Panc1 (cell line): ENCODE measurements at regions not wholly inside any gene's neighbourhood (a gene's known extent, or its start where the extent isn't known, plus 50 kb on each side); places are given as distances from the start of the nearest gene placed in this dataset.
A peak's percentile ranks its signal among the peaks of the same experiment; 100 is the strongest.

Experiments used
- ATAC-seq: fragments of 200-7000 bp; cut with Tn5 transposase; 2 replicates; pipeline ENCODE4 v1.9.1; 2020; ENCODE audit warnings: mild to moderate bottlenecking, moderate library complexity
- BruUV-seq: library from RNA; stranded (reverse); fragments of 400-500 nt; replicated peaks from 2 replicates; lab custom pipeline; 2021; lab: Mats Ljungman, UMichigan
- CTCF ChIA-PET: fragments of 300-600 bp; sonication (Branson Sonifier 250); formaldehyde crosslinking; loops from one replicate; lab custom pipeline; 2022; ENCODE audit warnings: antibody characterized with exemption; lab: Charles Lee
- POLR2A ChIA-PET: fragments of 300-600 bp; sonication (Branson Sonifier 250); formaldehyde crosslinking; loops from one replicate; lab custom pipeline; 2022; ENCODE audit warnings: antibody characterized with exemption; lab: Charles Lee
- DNase-seq: peaks from one replicate; pipeline ENCODE4 v3.0.0-alpha.2; 2010; ENCODE audit warnings: low read depth, low spot score
- H3K27ac ChIP-seq: 2 replicates; pipeline ENCODE4 v1.5.1; 2011; ENCODE audit warnings: mild to moderate bottlenecking, low read length, inconsistent platforms
- H3K27me3 ChIP-seq: fragments of 200-500 bp; sonication (Bioruptor generic); 2 replicates; pipeline ENCODE4 v1.6.0; 2014; ENCODE audit warnings: low read length, inconsistent platforms; ENCODE audit not compliant: control insufficient read depth, insufficient read depth
- H3K36me3 ChIP-seq: fragments of 200-500 bp; sonication (Bioruptor generic); 2 replicates; pipeline ENCODE4 v1.5.1; 2014; ENCODE audit warnings: inconsistent platforms, mild to moderate bottlenecking, low read length, moderate library complexity; ENCODE audit not compliant: control insufficient read depth, insufficient read depth
- H3K4me1 ChIP-seq: 2 replicates; pipeline ENCODE4 v1.5.1; 2011; ENCODE audit warnings: inconsistent platforms, mild to moderate bottlenecking, low read length, moderate library complexity; ENCODE audit not compliant: control insufficient read depth, insufficient read depth
- H3K4me3 ChIP-seq, 2 experiments: 2 replicates each; pipeline ENCODE4 v1.5.1; 2011 to 2012; ENCODE audit warnings: low read depth in 2 of 2, low read length in 2 of 2, mild to moderate bottlenecking in 2 of 2, inconsistent platforms in 1 of 2, moderate library complexity in 1 of 2
- H3K9me3 ChIP-seq: fragments of 200-500 bp; sonication (Bioruptor generic); 2 replicates; pipeline ENCODE4 v1.5.1; 2014; ENCODE audit warnings: low read depth, mild to moderate bottlenecking, inconsistent platforms, low read length, moderate library complexity; ENCODE audit not compliant: control insufficient read depth, insufficient read depth
- POLR2AphosphoS5 ChIP-seq: IDR thresholded peaks from 2 replicates; pipeline ENCODE4 v1.6.1; 2012; ENCODE audit warnings: mild to moderate bottlenecking, low read depth, low read length, moderate library complexity
- SIN3A ChIP-seq: IDR thresholded peaks from 2 replicates; pipeline ENCODE4 v1.6.1; 2012; ENCODE audit warnings: low read depth, mild to moderate bottlenecking, low read length, moderate library complexity, borderline replicate concordance; ENCODE audit not compliant: insufficient read depth
- TCF7L2 ChIP-seq: IDR thresholded peaks from 2 replicates; pipeline ENCODE4 v1.6.1; 2011; ENCODE audit warnings: mild to moderate bottlenecking, low read depth, low read length, inconsistent platforms
- in situ Hi-C: cut with HindIII; loops from 2 replicates; pipeline ENCODE4 v1.10.0; 2016; ENCODE audit warnings: low sequenced_read_pairs, low pct_unique_long_range_greater_than_20kb
- intact Hi-C: fragments of 100-400 bp; cut with micrococcal nuclease; formaldehyde crosslinking; loops from one replicate; pipeline ENCODE4 v1.10.0; 2022; ENCODE audit not compliant: unreplicated experiment
- TF ChIP-seq, protein P1 (sequence below), 2 experiments: IDR thresholded peaks; 2 replicates each; pipeline ENCODE4 v1.6.1; 2011 to 2012; ENCODE audit warnings: low read depth in 2 of 2, control low read depth in 1 of 2, low read length in 1 of 2, mild to moderate bottlenecking in 1 of 2, moderate library complexity in 1 of 2; ENCODE audit not compliant: insufficient read depth in 1 of 2
- TF ChIP-seq, protein P2 (sequence below): fragments of 450-650 bp; IDR thresholded peaks from 2 replicates; pipeline ENCODE4 v1.5.1; 2017; ENCODE audit warnings: mild to moderate bottlenecking

DNA sequence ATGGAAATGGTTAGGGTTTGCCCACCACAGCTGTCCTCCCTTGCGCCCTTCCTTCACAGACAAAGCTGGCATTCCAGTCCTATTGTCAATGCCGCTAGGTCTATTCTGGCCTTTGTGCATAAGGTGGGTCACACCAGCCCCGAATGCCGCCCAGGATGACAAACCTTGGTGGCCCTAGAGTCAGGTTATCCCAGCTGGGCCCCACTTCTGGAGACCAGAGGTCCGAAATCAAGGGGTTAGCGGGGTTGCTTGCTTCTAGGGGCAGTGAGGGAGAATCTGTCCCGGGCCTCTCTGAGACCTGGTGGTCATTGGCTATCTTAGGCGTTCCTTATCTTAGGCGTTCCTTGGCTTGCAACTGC is 472.1 kb downstream of the SOX9 start:
- H3K27ac ChIP-seq = peak overlapping the region; percentile 30
- no peaks in the 10 kb centered on the region for H3K27me3 ChIP-seq
- in situ Hi-C loops (no loop called here), intact Hi-C loops (loop anchor here (10.0 kb wide), 1 partner anchor 122 kb away; no protein-coding TSS in a partner anchor)
- ChIA-PET POLR2A (interaction anchor here (0.6 to 1.3 kb wide), 3 partner anchors 25 to 124 kb away, joined by 3 to 4 read pairs (median 4); no protein-coding TSS in a partner anchor), CTCF (interaction anchor here (0.7 kb wide), 1 partner anchor 129 kb away, joined by 5 read pairs; no protein-coding TSS in a partner anchor)
- no peaks in the 10 kb centered on the region for H3K9me3 ChIP-seq
- TF ChIP-seq, protein P1, sequence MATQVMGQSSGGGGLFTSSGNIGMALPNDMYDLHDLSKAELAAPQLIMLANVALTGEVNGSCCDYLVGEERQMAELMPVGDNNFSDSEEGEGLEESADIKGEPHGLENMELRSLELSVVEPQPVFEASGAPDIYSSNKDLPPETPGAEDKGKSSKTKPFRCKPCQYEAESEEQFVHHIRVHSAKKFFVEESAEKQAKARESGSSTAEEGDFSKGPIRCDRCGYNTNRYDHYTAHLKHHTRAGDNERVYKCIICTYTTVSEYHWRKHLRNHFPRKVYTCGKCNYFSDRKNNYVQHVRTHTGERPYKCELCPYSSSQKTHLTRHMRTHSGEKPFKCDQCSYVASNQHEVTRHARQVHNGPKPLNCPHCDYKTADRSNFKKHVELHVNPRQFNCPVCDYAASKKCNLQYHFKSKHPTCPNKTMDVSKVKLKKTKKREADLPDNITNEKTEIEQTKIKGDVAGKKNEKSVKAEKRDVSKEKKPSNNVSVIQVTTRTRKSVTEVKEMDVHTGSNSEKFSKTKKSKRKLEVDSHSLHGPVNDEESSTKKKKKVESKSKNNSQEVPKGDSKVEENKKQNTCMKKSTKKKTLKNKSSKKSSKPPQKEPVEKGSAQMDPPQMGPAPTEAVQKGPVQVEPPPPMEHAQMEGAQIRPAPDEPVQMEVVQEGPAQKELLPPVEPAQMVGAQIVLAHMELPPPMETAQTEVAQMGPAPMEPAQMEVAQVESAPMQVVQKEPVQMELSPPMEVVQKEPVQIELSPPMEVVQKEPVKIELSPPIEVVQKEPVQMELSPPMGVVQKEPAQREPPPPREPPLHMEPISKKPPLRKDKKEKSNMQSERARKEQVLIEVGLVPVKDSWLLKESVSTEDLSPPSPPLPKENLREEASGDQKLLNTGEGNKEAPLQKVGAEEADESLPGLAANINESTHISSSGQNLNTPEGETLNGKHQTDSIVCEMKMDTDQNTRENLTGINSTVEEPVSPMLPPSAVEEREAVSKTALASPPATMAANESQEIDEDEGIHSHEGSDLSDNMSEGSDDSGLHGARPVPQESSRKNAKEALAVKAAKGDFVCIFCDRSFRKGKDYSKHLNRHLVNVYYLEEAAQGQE (IDR thresholded peaks at IDR 0.05; ENCODE audit: insufficient read depth in 1 of 2, low read depth in 2 of 2, low read length in 1 of 2) = no peak
- no peak for TF ChIP-seq SIN3A
- no peak for TF ChIP-seq POLR2AphosphoS5
- no peak for DNase-seq
- H3K4me3 ChIP-seq = peak overlapping the region in 1 of 2 experiments; percentile 94; a peak in 1 of 4 replicates
- ATAC-seq = no peak
- peaks cover 26% of the 10 kb centered on the region for H3K4me1 ChIP-seq
- peaks cover 7% of the 10 kb centered on the region; the same call in 1 of the 2 replicates for H3K36me3 ChIP-seq
- BruUV-seq = no TSS peak

GRCh38 chr17:72594248-72594647 is 473.4 kb downstream of the SOX9 start:
- no TSS peak for BruUV-seq

More at GRCh38 chr17:72594248-72594647, 473.4 kb downstream of the SOX9 start:
- TF ChIP-seq TCF7L2 = no peak
- TF ChIP-seq POLR2AphosphoS5 = no peak
- TF ChIP-seq, protein P2, sequence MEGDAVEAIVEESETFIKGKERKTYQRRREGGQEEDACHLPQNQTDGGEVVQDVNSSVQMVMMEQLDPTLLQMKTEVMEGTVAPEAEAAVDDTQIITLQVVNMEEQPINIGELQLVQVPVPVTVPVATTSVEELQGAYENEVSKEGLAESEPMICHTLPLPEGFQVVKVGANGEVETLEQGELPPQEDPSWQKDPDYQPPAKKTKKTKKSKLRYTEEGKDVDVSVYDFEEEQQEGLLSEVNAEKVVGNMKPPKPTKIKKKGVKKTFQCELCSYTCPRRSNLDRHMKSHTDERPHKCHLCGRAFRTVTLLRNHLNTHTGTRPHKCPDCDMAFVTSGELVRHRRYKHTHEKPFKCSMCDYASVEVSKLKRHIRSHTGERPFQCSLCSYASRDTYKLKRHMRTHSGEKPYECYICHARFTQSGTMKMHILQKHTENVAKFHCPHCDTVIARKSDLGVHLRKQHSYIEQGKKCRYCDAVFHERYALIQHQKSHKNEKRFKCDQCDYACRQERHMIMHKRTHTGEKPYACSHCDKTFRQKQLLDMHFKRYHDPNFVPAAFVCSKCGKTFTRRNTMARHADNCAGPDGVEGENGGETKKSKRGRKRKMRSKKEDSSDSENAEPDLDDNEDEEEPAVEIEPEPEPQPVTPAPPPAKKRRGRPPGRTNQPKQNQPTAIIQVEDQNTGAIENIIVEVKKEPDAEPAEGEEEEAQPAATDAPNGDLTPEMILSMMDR = 0 out of 2 replicates have a peak, but pooled peaks have one; percentile 24
- no peak for TF ChIP-seq SIN3A
- TF ChIP-seq, protein P1 (IDR thresholded peaks at IDR 0.05; ENCODE audit: insufficient read depth in 1 of 2, low read depth in 2 of 2, low read length in 1 of 2) = no peak
- CTCF ChIA-PET = no interaction called here
- H3K27me3 ChIP-seq = no peaks in the 10 kb centered on the region
- intact Hi-C loops = loop anchor here (10.0 kb wide), 1 partner anchor 121 kb away; no protein-coding TSS in a partner anchor
- peaks cover 21% of the 10 kb centered on the region for H3K4me1 ChIP-seq
- ATAC-seq (no peak), DNase-seq (no peak)
- peak overlapping the region; percentile 25; the same call in 1 of the 2 replicates for H3K27ac ChIP-seq
- no peak overlapping the region for H3K4me3 ChIP-seq
- in situ Hi-C loops = no loop called here
- POLR2A ChIA-PET = interaction anchor here (0.6 to 0.7 kb wide), 2 partner anchors 24 to 605 kb away, joined by 3 read pairs; no protein-coding TSS in a partner anchor
- peaks cover 7% of the 10 kb centered on the region; the same call in 1 of the 2 replicates for H3K36me3 ChIP-seq
- H3K9me3 ChIP-seq = no peaks in the 10 kb centered on the region
